HG03135 (cell line): ENCODE measurements at regions not wholly inside any gene's neighbourhood (a gene's known extent, or its start where the extent isn't known, plus 50 kb on each side); places are given as distances from the start of the nearest gene placed in this dataset.

Source experiments
- ATAC-seq: cut with Tn5 transposase; IDR thresholded peaks from one replicate; pipeline ENCODE4 v1.9.1; 2021; ENCODE audit warnings: mild to moderate bottlenecking, moderate library complexity; ENCODE audit not compliant: unreplicated experiment

DNA sequence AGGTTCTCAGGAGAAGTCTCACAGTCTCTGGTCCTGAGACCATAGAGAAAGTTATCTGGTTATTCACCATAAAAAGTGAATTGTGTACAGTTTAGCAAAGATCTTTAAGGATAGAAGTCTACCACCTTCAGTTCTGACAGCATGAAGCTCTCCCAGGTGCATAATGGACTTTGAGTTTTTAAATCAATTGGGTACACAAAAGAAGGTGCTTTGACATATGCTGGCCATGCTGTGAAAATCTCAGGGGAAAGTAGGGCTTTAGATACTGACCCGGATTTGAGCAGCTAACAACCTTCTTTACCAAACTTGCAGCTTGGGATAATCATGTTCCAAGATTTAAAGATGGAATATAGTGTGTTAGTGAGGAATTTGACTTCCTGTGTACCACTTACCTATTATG lies 264.2 kb downstream of the ZSWIM6 start:
- no peak for ATAC-seq

DNA sequence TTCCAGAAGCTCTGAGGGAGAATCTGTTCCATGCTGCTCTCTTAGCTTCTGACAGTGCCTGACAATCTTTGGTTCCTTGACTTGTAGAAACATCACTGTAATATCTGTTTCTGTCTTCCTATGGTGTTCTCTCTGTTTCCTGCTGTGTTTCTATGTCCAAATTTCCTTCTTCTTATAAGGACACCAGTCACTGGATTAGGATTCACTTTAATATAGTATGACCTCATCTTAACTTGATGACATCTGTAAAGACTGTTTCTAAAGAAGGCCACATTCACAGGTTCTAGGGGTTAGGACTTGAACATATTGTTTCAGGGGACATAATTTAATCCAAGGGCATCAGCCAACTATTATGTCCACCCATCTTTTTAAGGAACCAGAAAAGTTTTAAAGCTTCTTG lies 265.6 kb downstream of the ZSWIM6 start:
- ATAC-seq = no peak

DNA sequence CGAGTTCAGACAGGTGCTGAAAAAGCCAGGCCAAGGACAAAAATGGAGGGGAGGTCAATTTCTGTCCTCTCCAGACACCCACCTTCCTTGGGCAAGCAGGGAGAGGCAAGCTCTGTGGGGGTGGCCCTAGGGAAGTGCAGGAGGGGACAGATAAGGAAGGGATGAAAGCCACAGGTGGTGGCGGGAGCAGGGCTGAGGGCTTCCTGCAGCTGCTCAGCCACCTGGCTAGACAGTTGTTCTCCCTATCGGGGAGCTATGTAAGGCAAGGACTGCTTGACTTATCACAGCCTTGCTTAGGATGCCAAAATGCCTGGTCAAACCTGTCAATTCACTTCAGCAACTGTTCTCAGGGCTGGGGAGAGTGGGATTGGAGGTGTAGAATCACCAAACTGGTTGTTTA lies 266.1 kb downstream of the ZSWIM6 start:
- no peak for ATAC-seq

DNA sequence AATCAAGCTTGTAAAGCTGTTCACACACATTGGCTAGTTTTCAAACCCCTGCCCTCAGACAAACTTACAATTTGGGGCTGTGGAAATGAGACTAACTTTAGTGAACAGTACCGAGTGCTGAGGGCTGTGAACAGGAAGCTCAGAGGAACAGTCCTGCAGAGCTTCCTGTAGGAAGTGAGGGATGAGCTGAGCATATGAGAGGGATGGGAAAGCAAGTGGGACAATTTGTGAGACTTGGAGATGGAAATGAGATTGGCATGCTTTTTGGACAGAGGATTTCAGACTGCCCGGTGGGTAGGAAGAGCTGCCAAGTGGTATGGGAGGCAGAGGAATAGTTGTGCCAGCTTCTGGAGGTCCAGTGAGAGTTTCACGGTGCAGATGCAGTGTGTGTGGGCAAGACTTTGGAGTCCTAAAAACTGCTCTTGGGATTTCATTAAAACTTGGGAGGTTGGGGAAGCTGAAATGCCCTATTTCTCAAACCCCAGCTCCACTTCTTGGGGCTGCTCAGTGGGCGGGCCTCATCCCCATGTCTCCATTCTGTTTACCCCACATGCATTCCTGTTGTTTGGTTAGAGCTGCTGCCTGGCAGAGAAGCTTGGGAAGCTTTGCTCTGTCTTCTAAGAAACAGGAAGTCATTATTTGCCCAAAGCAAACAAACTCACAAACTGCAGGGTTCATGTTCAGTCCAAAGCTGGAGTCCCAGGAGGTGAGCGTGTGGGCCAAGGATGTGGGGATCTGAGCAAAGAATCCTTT lies 267.5 kb downstream of the ZSWIM6 start:
- no peak for ATAC-seq

DNA sequence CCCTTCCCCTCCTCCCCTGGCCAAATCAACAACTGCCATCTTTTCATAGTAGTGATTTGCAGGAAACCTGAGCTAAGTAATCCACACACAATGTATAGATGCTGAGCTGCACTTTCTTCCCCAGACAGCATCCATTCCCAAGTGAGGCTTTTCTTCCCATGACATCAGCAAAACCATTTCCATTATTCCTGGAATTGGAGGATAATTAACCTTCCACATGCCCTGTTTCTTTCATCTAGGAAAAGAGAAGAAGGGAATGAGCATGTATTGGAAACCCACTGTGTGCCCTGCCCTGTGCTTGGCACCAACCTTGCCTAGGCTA lies 268.0 kb downstream of the ZSWIM6 start:
- ATAC-seq = no peak

DNA sequence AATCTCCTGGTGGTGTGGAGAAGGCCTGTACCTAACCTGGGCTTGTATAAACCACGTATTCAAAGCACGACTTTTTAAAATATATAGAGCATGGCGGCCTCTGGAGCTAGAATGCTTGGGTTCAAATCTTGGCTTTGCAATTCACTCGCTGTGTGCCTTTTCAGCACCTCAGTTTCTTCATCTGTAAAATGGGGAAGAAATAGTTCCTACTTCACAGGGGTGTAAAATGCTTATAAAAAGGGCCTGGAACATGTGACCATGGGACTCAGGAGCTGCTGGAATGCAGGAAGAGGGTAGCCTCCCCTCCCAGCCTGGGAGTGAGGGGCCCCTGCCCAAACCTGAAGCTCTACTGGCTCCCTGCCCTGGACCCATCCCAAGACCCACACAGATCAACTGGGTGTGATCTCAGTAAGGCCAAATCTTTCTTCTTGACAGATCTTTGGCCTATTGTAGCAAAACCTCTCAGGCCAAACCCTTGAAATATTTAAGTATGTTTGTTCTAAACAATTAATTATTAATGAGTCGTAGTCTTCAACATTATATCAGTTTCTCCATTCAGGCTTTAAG lies 269.0 kb downstream of the ZSWIM6 start:
- no peak for ATAC-seq

DNA sequence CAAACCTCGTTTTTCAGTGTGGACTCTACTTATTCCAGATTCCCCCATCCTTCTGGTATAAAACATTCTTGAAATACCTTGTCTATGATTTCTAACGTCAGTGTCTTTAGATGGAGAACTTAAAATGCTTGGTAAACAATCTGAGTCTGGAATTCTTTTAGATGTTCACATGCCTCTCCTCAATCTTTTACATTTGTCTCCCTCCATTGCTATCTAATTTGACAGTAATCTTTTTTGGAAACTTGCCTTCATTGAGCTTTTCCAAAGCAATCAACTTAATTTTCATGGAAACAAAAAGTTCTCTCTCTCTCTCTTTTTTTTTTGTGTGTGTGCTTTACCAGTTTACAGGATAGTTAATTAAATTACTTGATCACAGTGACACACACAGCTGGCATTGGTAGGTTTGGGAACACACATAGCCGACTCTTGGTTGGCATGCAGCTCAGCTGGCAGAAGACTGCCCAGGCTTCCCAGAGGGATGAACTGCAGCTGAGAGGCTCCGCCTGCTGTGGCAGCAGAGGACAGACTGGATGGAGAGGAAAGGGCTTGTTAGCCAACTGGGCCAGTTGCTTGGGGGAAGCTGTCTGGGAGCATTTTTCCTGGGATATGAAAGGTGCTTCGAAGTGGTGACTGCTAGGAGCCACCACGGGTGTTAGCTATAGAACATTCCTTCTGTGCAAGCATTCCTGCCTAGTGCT lies 271.3 kb downstream of the ZSWIM6 start:
- no peak for ATAC-seq

DNA sequence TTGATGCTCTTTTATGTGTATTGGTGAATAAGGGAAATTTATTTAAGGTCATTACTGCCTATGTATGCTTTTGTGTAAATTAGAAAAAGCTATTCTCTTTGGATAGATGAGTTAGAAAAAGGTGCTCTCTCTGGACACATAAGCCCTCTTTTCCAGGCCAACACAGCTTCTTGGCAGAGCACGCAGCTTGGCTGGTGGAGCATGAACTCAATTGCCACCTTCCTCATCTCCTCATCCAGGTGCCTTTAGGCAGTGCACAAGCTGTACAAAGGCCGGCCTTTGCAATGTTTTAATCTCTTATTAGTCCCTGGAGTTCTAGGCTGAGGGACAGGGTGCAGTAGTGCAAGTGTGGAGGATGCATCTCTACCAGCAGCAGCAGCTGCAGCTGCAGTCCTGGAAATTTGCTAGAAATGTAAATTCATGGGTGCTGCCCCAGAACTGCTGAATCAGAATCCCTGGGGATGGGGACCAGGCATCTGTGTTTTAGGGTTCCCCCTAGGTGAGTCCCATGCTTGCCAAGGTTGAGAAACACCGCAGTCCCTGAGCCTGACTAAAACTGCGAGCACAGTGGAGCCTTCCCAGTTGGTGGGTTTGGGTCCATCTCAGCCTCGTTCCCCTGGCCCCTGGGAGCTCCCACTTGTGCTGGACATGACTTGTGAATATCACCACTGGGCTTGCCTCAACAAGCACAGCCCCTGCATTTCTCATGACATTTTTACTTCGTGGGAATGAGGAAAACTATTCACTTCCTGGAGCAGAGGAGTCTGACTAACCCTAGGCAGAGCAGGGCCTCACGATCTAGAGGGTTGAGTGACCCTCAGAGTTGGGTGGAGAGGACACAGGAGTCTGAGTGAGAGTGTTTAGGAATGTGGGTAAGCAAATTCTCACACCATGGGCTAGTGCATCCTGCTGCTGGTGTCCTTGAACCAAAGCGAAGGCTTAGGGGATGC lies 272.3 kb downstream of the ZSWIM6 start:
- ATAC-seq = no peak

DNA sequence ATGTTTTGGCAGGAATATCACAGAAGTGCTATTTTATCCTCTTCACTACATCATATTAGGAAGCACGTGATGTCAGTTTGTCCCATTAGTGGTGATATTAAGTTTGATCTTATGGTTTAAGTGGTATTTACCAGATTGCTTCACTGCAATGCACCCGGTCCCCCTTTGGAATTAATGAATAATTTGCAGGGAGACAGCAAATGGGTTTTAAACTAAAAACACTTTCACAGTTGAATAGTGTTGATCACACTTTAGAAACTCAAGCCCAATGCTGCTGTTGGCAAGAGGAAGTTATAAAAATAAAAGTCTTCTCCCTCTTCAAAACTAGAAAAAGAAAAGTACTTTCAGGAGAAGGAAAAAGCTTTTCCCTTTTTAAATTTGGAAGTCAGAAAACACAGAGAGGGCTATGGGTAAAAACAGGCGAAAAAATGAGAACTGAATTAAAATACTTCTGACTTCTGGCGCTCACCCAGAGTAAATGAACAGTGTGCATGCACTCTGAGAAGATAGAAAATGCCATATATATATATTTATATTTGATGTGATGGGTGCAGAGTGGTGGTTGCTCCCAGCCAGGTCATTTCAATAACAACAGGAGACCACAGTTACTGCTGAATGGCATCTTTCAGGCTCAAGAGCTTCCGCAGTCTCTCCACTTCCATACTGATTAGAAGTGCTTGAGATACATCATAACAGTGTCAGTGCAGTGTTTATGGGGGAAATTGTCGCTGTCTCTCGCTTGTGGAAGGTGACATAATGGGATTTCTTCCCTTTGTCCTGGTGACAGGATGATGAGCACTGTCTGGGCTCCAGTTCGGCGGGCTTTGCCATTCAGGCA lies 278.0 kb downstream of the ZSWIM6 start:
- ATAC-seq = no peak

DNA sequence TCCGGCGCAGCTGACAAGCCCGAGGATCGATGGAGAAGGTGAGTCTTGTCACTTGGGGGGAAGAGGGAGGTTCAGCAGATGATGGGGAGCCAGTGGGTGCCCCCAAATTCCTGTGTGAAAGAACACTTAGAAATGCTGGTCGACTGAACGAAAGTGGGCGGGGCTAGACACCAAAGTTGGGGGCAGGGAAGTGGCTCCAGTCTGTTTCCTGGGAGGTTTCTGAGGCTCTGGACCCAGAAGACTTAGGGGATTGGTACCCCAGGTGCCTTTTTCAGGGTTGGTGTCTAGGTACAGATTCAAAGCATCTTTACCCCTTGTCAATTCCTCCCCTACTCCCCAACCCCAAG lies 278.6 kb downstream of the ZSWIM6 start:
- ATAC-seq = no peak

DNA sequence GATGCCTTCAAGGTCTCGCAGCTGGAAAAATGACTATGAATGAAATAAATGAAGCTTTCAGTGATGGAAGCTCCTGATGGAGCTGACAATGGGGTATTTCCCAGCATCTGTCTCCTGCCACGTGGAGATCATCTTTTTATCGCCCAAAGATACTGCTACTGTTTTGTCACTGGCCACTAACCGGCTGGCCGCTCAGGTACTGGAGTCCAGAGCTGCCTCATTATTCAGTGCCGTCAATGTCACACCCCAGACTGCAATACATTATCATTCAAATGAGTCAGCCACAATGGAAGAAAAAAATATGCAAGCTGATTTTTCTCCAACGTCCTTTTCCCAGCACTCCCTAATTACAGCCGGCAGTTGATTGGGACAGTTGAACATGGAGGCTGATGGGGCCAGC lies 280.4 kb downstream of the ZSWIM6 start:
- ATAC-seq = no peak

DNA sequence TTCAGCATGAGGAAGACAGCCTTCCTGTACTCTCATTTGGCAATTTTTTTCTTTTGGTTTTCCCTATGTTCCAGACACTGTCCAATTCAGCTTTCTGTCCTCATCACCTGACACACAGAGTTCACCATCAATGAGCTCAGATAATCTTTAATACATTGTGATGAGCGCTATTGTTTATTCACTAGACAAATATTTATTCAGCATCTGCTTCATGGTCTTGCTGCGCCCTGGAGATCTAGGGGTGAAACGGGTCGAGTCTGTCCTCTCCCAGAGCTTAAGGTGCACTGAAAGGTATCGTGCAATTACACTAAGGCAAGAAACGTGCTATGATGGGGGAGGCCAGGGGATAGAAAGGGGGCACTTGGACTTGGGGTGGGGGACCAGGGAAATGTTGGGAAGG lies 281.6 kb downstream of the ZSWIM6 start:
- no peak for ATAC-seq

DNA sequence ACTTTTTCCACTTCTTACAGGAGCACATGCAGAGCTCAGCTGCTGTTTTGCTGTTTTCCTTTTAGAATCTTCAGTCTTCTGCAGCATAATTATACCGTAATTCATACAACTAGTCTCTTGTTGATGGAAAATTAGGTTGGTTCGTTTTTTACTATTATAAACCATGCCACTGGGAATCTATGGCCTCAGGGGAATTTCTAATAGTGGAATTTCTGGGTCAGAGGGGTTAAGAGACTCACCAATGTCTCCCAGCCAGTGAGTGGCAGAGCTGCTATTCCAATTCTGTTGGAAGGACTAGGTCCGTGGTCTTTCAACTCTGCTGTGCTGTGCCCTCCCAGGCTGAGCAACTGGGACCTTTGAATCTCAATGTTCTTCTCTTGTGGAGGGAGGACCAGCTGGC lies 282.5 kb downstream of the ZSWIM6 start:
- ATAC-seq = no peak

DNA sequence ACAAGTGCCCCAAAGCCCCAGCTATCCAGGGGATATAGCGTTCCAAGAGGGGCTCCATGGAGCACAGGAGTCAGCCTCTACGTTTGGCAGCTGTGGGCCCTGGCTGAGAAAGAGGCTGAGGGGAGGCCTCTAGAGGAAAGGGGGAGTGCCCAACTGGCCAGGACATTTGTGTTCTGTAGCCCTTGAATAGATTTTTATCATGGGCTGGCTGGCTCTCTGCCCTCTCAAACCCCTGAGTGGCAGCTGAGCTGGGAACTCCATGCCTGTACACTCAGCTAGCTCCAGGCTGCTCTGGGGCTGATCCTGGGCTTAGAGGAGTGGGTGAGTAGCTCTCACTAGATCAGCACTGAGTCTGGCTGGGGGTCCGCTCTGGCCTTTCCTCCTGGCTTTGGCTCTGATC lies 285.0 kb downstream of the ZSWIM6 start:
- ATAC-seq = no peak

DNA sequence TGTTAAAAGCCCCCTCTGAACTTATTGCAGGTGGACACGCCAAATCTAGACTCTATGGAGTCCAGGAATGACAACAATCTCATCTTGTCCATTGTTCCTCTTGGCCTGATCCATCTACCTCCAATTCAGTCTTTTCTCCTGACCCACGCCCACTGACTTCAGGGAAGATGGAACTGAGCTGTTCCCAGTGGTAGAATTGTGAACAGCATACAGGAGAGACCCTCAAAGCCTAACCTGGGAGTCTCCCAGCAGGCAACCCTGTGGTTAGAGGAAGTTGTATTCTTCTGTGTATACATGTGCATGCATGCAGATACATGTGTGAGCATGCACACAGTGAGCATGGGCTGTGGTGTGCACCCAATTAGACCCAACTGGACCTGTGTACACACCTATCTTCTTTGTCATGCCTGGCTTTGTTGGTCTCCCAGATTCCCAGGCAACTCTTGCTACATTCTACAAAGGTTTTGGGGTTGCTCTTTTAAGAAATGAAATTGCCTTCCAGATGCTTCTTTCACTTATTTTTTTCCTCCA lies 286.0 kb downstream of the ZSWIM6 start:
- ATAC-seq = no peak

DNA sequence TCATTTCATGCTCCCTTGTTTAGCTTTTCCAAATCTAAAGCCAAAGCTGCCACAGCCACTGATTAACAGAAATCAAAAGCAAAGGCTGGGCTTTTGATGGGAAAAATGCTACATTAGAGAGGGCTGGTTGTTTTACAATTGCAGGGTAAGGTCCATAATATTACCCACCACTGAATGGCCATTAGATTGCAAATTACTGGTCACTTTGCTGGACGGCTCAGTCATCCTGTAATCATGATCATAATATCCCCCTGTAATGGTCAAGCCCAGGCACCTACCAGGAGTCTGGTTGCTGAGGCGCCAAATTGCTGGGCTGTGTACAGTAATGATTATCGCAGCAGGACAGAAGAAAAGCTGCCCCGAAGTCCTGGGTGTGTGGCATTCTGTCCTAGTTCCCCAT lies 286.5 kb downstream of the ZSWIM6 start:
- no peak for ATAC-seq

DNA sequence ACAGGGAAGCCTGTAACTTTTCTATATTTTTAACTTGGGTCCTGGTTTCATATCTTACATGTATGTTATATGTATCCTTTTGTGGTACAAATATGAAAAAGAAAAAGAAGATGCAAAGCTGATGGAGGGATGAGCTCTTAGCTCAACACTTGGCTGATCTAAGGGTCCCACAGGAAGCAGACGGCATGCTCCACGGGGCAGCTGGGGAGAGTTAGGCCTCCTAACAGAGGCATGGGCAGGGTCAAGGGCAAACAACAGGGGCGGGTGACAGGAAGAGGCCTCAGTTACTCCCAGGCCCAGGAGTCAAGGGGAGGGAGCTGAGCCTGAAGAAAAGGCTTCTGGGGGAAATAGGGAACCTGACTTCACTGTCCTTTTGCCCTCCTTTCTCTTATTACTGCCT lies 287.2 kb downstream of the ZSWIM6 start:
- ATAC-seq = no peak

DNA sequence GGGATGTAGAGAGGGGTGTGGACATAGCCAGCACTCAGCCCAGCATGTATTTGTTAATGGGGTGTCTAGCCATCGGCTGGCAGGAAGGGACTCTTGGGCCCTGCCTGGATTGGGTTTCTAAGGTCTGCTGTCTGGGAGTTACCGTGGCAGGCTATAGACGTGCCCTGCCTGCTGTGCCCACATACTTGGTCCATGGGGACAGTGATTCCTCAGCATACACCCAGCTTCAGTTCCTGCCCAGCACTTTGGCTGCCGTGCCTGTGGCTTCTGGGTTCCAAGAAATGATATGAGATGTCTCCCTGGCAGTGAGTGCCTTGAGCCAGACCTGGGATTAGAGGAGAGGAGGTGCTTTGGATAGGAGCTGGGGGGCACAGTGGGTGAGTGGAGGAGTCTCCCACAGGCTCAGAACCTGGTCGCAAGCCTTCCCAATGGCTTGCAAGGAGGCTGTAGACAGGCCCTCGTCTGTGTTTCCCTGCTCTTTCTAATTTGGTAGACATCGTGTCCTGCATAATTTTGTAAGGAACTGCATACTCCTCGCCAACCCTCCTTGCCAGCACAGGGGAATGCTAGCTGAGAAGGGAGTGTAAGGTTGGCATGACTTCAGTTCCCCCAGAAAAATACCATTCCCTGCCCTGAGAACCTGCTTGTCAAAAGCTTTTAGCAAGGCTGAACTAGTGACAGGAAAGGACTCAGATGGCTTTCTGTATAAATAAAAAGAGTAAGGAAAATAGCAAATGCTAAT lies 287.9 kb downstream of the ZSWIM6 start:
- no peak for ATAC-seq

DNA sequence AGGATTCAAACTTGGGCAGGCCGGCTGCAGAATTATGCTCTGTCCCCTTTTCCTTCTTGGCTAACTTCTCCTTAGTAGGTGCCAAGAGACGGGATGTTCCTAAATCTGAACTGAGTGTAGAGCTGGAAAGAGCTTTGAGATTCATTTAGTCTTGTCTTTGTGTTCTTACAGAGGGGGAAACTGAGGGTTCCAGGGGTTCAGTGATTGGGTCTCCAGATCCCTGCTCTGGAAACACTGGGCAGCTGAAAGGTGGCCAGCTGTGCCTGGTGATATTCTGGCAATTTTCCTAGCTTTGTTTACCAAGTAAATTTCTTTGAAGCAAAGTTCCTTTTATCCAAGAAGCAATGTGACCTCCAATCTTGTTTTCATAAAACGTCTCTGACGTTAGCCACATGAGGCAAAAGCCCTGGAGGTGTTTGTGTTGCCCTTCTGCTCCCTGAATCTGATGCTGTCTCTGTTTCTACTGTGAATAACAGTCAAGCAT lies 288.7 kb downstream of the ZSWIM6 start:
- ATAC-seq = no peak
